Right atrium auricular region (tissue), 2 donors: ENCODE measurements at regions not wholly inside any gene's neighbourhood (a gene's known extent, or its start where the extent isn't known, plus 50 kb on each side); places are given as distances from the start of the nearest gene placed in this dataset.

Experiments
- DNase-seq: peaks from one replicate; pipeline ENCODE4 v3.0.0-alpha.2; 2019; ENCODE audit warnings: low spot score
- H3K27ac ChIP-seq, 2 donors: fragments of 200-600 bp; sonication (generic); 1 replicate in 1 of 2; 2 replicates in 1 of 2; pipeline ENCODE4 v1.5.1; 2016 to 2019
- H3K27me3 ChIP-seq, 2 donors: fragments of 200-600 bp; sonication (generic); one replicate each; pipeline versions ENCODE4 v1.5.1 to v1.6.0; 2017 to 2019
- H3K36me3 ChIP-seq: fragments of 200-600 bp; sonication (generic); one replicate; pipeline ENCODE4 v1.5.1; 2016
- H3K4me1 ChIP-seq, 2 donors: fragments of 200-600 bp; sonication (generic); one replicate each; pipeline versions ENCODE4 v1.5.1 to v1.6.0; 2017 to 2019
- H3K4me3 ChIP-seq, 2 donors: fragments of 200-600 bp; sonication (generic); 1 replicate in 1 of 2; 2 replicates in 1 of 2; pipeline ENCODE4 v1.5.1; 2017 to 2019; ENCODE audit warnings: mild to moderate bottlenecking in 1 of 2, moderate library complexity in 1 of 2
- H3K9me3 ChIP-seq, 2 donors: fragments of 200-600 bp; sonication (generic); one replicate each; pipeline ENCODE4 v1.5.1; 2019
- TF ChIP-seq, protein P1 (sequence below), 2 donors: fragments of 200-600 bp; sonication (generic); IDR thresholded peaks; one replicate each; pipeline ENCODE4 v1.5.1; 2019; ENCODE audit warnings: antibody characterized with exemption in 2 of 2

DNA sequence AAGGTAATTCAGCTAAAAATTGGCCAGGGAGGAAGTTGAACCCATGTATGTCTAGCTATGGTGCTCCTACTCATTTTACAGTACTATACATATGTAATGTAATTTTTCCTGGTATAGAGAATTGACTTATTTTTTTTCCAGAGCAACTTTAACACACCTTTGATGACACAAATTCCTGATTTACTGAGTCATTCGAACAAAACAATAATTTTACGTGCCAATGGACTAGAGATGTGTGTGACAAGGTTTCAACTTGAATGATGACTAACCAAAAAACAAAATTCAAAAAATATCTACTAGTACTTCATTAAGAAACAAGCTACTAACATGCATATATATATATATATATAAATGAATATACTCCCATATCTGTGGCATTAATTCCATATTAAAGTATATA is 180.5 kb downstream of the KITLG start:
- H3K27ac ChIP-seq = no peak overlapping the region
- no peaks in the 10 kb centered on the region for H3K27me3 ChIP-seq
- DNase-seq = no peak
- TF ChIP-seq, protein P1, sequence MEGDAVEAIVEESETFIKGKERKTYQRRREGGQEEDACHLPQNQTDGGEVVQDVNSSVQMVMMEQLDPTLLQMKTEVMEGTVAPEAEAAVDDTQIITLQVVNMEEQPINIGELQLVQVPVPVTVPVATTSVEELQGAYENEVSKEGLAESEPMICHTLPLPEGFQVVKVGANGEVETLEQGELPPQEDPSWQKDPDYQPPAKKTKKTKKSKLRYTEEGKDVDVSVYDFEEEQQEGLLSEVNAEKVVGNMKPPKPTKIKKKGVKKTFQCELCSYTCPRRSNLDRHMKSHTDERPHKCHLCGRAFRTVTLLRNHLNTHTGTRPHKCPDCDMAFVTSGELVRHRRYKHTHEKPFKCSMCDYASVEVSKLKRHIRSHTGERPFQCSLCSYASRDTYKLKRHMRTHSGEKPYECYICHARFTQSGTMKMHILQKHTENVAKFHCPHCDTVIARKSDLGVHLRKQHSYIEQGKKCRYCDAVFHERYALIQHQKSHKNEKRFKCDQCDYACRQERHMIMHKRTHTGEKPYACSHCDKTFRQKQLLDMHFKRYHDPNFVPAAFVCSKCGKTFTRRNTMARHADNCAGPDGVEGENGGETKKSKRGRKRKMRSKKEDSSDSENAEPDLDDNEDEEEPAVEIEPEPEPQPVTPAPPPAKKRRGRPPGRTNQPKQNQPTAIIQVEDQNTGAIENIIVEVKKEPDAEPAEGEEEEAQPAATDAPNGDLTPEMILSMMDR (IDR thresholded peaks at IDR 0.05) = no peak
- peaks cover 0 to under 1% of the 10 kb centered on the region in 2 donors for H3K9me3 ChIP-seq
- H3K4me1 ChIP-seq = no peaks in the 10 kb centered on the region
- H3K36me3 ChIP-seq = no peaks in the 10 kb centered on the region
- no peak overlapping the region for H3K4me3 ChIP-seq

DNA sequence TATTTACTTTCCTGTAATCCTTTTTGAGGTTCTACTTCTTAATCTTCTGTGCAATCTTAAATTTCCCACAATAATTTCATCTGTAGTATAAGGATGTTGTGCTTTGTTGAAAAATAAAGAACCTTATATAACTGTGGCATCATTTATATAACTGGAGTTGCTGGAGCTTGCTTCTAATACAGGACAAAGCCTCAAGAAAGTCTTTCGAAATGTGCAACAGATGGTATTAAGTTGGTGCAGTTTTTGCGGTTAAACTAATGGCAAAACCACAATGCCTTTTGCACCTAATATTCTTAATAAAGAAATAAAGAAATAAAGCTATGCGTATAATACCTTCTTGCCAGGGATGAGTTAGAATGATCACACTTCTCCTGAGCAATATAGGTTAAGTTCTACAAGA is 180.0 kb downstream of the KITLG start:
- Histone ChIP-seq H3K27ac (no peak overlapping the region), H3K36me3 (no peaks in the 10 kb centered on the region), H3K9me3 (no peaks in the 10 kb centered on the region), H3K4me1 (no peaks in the 10 kb centered on the region), H3K27me3 (no peaks in the 10 kb centered on the region), H3K4me3 (no peak overlapping the region)
- no peak for DNase-seq
- TF ChIP-seq, protein P1 (IDR thresholded peaks at IDR 0.05) = no peak

DNA sequence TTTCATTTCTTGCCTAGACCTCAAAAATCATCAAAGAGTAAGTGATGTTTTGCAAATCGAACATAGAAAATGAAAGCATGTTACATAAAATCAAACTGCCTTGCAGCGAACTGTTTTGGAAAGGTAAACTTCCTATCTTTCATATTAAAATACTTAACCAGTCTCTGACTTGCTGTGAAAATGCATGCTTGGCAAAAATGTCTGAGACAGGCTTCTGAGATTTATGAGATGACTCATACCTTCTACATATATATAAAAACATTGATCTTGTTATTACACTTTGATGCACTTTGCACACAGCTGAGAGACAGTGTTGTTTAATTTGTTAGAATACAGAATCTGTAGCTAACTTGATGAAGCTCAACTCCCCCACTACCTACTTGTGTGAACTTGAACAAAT is 179.1 kb downstream of the KITLG start:
- no peaks in the 10 kb centered on the region for H3K4me1 ChIP-seq
- H3K36me3 ChIP-seq = no peaks in the 10 kb centered on the region
- no peaks in the 10 kb centered on the region for H3K27me3 ChIP-seq
- no peak overlapping the region for H3K27ac ChIP-seq
- DNase-seq = no peak
- no peak overlapping the region for H3K4me3 ChIP-seq
- TF ChIP-seq, protein P1 (IDR thresholded peaks at IDR 0.05) = no peak
- H3K9me3 ChIP-seq = no peaks in the 10 kb centered on the region

DNA sequence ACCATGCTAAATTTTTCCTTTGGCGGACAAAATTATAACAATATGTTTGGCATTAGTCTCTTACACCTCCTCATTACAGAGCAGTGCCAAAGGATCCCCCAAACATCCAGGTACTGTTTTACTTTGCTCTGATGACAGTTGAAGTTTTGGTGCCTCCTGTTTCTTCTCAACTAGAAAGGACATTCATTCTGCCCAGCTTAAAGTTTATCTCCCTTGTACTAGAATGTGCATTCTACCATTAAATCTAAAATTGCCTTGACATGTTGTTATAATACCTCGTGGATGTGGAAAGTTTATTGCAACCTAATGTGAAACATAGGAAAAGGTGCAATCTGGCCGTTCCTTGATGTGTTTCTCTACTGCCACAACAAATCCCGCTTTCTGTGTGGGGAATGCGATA is 173.4 kb downstream of the KITLG start:
- Histone ChIP-seq H3K27me3 (no peaks in the 10 kb centered on the region), H3K27ac (no peak overlapping the region), H3K4me3 (no peak overlapping the region), H3K9me3 (no peaks in the 10 kb centered on the region), H3K4me1 (no peaks in the 10 kb centered on the region), H3K36me3 (no peaks in the 10 kb centered on the region)
- DNase-seq = no peak
- TF ChIP-seq, protein P1 (IDR thresholded peaks at IDR 0.05) = no peak

DNA sequence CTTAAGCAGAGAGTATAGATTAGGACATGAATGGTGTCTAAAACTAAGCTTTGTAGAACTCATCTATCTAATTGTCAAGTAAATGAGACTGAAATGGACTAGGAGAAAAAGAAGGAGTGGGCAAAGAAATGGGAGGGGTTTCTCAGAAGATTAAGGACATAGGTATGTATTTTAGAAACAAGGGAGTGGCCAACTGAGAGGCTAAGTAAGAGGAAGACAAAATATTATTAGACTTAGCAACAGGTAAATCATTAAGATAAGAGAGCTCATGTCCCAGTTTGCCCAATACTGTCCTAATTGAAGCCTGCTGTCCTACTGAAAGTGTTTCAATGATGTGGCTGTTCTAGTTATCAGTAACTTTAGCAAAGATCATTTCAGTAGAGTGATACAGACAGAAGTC is 171.4 kb downstream of the KITLG start:
- TF ChIP-seq, protein P1 (IDR thresholded peaks at IDR 0.05) = no peak
- Histone ChIP-seq H3K36me3 (no peaks in the 10 kb centered on the region), H3K27me3 (no peaks in the 10 kb centered on the region), H3K4me3 (no peak overlapping the region), H3K4me1 (no peaks in the 10 kb centered on the region), H3K9me3 (no peaks in the 10 kb centered on the region), H3K27ac (no peak overlapping the region)
- DNase-seq = no peak

DNA sequence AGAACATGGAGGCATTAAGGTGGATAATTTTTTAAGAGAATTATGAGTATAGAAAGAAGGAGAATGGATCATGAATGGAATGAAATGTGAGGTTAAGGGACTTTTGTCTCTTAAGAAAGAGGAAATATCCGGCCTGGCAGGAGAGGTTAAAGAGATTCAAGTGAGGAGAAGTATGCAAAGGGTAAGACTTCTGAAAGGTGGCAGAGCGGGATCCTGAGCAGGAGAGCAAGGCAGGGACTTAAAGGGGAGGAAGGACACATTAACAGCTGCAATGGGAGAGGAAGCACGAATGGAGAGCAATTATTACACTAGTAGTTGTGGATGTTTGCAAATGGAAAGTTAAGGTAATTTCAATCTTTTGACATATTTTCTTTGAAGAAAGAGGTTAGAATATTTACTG is 171.0 kb downstream of the KITLG start:
- Histone ChIP-seq H3K36me3 (no peaks in the 10 kb centered on the region), H3K27me3 (no peaks in the 10 kb centered on the region), H3K9me3 (no peaks in the 10 kb centered on the region), H3K27ac (no peak overlapping the region), H3K4me1 (no peaks in the 10 kb centered on the region), H3K4me3 (no peak overlapping the region)
- no peak for DNase-seq
- TF ChIP-seq, protein P1 (IDR thresholded peaks at IDR 0.05) = no peak
